ENCODE measurements at regions not wholly inside any gene's neighbourhood (a gene's known extent, or its start where the extent isn't known, plus 50 kb on each side); places are given as distances from the start of the nearest gene placed in this dataset.

DNA sequence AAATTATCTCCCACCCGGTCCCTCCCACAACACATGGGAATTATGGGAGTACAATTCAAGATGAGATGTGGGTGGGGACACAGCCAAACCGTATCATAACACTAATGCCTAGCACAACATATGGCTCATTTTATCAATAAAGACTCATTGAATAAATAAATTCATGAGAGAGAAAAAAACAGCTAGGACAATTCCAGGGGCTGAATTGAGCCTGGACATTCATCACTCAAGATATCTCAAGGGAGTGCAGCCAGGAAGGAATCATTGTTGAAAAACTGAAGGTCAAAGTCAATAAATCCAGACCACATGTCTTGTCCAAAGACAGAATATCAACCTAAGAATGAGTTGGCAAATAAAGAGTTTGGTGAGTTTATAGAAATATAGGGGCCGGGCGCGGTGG, 644.1 kb downstream of the PLPP3 start:
- BruUV-seq (replicated peaks): no TSS peak
- ChIA-PET POLR2A (no interaction called here), CTCF (ENCODE audit: unreplicated experiment) (no interaction called here)
- H3K4me1 ChIP-seq (ENCODE audit: insufficient read depth, low read length, poor library complexity, severe bottlenecking): no peaks in the 10 kb centered on the region
- H3K79me2 ChIP-seq (ENCODE audit: insufficient read depth, low read depth, low read length): no peaks in the 10 kb centered on the region
- no peaks in the 10 kb centered on the region for H3K9me3 ChIP-seq (ENCODE audit: low read length)
- no peak for DNase-seq (ENCODE audit: low spot score)
- no peaks in the 10 kb centered on the region for H3K36me3 ChIP-seq (ENCODE audit: insufficient read depth, low read length)
- no peak overlapping the region for H3K4me2 ChIP-seq (ENCODE audit: low read length)
- H2AFZ ChIP-seq (ENCODE audit: low read length): no peak overlapping the region
- no peak for TF ChIP-seq EZH2phosphoT487 (IDR thresholded peaks at IDR 0.05; ENCODE audit: borderline replicate concordance, low read depth, low read length)
- TF ChIP-seq, protein P1, sequence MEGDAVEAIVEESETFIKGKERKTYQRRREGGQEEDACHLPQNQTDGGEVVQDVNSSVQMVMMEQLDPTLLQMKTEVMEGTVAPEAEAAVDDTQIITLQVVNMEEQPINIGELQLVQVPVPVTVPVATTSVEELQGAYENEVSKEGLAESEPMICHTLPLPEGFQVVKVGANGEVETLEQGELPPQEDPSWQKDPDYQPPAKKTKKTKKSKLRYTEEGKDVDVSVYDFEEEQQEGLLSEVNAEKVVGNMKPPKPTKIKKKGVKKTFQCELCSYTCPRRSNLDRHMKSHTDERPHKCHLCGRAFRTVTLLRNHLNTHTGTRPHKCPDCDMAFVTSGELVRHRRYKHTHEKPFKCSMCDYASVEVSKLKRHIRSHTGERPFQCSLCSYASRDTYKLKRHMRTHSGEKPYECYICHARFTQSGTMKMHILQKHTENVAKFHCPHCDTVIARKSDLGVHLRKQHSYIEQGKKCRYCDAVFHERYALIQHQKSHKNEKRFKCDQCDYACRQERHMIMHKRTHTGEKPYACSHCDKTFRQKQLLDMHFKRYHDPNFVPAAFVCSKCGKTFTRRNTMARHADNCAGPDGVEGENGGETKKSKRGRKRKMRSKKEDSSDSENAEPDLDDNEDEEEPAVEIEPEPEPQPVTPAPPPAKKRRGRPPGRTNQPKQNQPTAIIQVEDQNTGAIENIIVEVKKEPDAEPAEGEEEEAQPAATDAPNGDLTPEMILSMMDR (conservative IDR thresholded peaks at IDR 0.05; ENCODE audit: low read length): no peak
- no peaks in the 10 kb centered on the region for H3K9me2 ChIP-seq (ENCODE audit: insufficient read depth, low read length)
- H4K20me1 ChIP-seq (ENCODE audit: insufficient read depth, low read length): no peaks in the 10 kb centered on the region
- intact Hi-C loops (cut with micrococcal nuclease; ENCODE audit: unreplicated experiment): no loop called here
- no peak overlapping the region for H3K27ac ChIP-seq (ENCODE audit: low read depth, low read length, poor library complexity, severe bottlenecking)
- H3K4me3 ChIP-seq (ENCODE audit: low read depth, low read length, poor library complexity, severe bottlenecking): no peak overlapping the region

DNA sequence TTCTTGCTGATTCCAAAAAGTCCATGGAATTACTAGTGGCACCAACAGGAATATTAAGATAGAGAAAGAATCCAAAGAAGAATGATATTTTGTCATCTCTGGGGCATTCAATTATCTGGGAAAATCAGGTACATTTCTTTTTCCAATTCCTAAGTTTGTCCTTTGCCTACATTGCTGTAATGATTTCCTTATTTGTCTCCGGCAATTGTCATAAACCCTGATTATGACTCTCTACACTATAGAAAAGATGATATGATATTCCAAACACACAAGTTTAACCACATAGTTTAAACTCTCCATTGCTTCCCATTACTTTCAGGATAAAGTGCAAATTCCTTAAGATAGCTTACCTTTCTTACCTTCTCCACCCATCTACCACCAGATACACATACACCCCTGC, 647.0 kb downstream of the PLPP3 start:
- Histone ChIP-seq H3K36me3 (ENCODE audit: insufficient read depth, low read length) (no peaks in the 10 kb centered on the region), H3K27ac (ENCODE audit: low read depth, low read length, poor library complexity, severe bottlenecking) (no peak overlapping the region), H4K20me1 (ENCODE audit: insufficient read depth, low read length) (no peaks in the 10 kb centered on the region), H3K9me3 (ENCODE audit: low read length) (no peaks in the 10 kb centered on the region), H2AFZ (ENCODE audit: low read length) (no peak overlapping the region), H3K4me3 (ENCODE audit: low read depth, low read length, poor library complexity, severe bottlenecking) (no peak overlapping the region), H3K4me1 (ENCODE audit: insufficient read depth, low read length, poor library complexity, severe bottlenecking) (no peaks in the 10 kb centered on the region), H3K4me2 (ENCODE audit: low read length) (no peak overlapping the region), H3K79me2 (ENCODE audit: insufficient read depth, low read depth, low read length) (no peaks in the 10 kb centered on the region), H3K9me2 (ENCODE audit: insufficient read depth, low read length) (no peaks in the 10 kb centered on the region)
- TF ChIP-seq, protein P1 (conservative IDR thresholded peaks at IDR 0.05; ENCODE audit: low read length): no peak
- no peak for TF ChIP-seq EZH2phosphoT487 (IDR thresholded peaks at IDR 0.05; ENCODE audit: borderline replicate concordance, low read depth, low read length)
- ChIA-PET POLR2A (interaction anchor here (0.7 kb wide), 2 partner anchors 8 to 30 kb away, joined by 3 to 5 read pairs; no protein-coding TSS in a partner anchor), CTCF (ENCODE audit: unreplicated experiment) (no interaction called here)
- no peak for DNase-seq (ENCODE audit: low spot score)
- BruUV-seq (replicated peaks): no TSS peak
- intact Hi-C loops (cut with micrococcal nuclease; ENCODE audit: unreplicated experiment): no loop called here

DNA sequence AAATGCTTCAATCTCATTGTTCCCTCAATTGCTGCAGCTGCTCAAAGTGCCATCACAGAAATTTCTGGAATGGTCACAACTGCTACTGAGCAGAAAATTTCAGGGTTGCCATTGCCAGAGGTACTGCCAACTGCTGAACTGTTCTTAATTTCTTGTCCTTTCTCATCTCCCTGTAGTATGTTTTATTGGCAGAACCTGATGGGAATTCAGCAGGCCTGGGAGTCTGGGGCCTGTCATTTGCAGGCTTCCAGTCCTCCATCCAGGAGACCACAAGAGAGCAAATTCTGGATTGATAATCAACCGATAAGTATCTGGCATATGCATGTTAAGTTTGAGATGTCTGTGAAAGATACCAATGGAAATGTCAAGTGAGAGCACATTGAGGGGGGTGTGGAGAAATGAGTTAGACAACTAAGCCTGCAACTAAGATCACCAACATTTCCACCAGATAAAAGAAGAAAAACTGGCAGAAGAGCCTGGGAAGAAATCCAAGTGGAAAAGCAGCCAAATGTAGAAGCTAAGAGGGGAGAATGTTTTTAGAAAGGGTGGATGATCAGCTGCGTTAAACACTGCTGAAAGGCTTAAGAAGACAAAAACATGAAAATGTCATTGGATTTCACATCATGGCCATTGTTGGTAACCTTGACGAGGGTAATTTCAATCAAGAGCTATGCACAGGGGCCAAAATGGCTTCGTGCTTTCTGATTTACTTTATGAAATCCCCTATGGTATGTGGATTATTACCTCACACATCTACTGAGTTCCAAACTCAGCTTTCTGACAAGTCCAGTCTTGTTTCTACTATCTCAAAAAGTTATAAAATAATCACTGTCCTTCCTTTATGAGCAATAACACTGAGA, 648.1 kb downstream of the PLPP3 start:
- BruUV-seq (replicated peaks): no TSS peak
- Histone ChIP-seq H3K27ac (ENCODE audit: low read depth, low read length, poor library complexity, severe bottlenecking) (no peak overlapping the region), H3K36me3 (ENCODE audit: insufficient read depth, low read length) (no peaks in the 10 kb centered on the region), H3K4me2 (ENCODE audit: low read length) (no peak overlapping the region), H4K20me1 (ENCODE audit: insufficient read depth, low read length) (no peaks in the 10 kb centered on the region), H3K79me2 (ENCODE audit: insufficient read depth, low read depth, low read length) (no peaks in the 10 kb centered on the region), H3K9me3 (ENCODE audit: low read length) (no peaks in the 10 kb centered on the region), H3K9me2 (ENCODE audit: insufficient read depth, low read length) (no peaks in the 10 kb centered on the region), H3K4me1 (ENCODE audit: insufficient read depth, low read length, poor library complexity, severe bottlenecking) (no peaks in the 10 kb centered on the region), H2AFZ (ENCODE audit: low read length) (no peak overlapping the region), H3K4me3 (ENCODE audit: low read depth, low read length, poor library complexity, severe bottlenecking) (no peak overlapping the region)
- TF ChIP-seq, protein P1 (conservative IDR thresholded peaks at IDR 0.05; ENCODE audit: low read length): no peak
- no peak for TF ChIP-seq EZH2phosphoT487 (IDR thresholded peaks at IDR 0.05; ENCODE audit: borderline replicate concordance, low read depth, low read length)
- no peak for DNase-seq (ENCODE audit: low spot score)
- ChIA-PET POLR2A (no interaction called here), CTCF (ENCODE audit: unreplicated experiment) (no interaction called here)
- intact Hi-C loops (cut with micrococcal nuclease; ENCODE audit: unreplicated experiment): no loop called here
